Transverse colon (tissue), 4 donors: ENCODE measurements at regions not wholly inside any gene's neighbourhood (a gene's known extent, or its start where the extent isn't known, plus 50 kb on each side); places are given as distances from the start of the nearest gene placed in this dataset.

Source experiments
- DNase-seq: peaks from one replicate; pipeline ENCODE4 v3.0.0-alpha.2; 2019
- H3K27ac ChIP-seq, 4 donors: fragments of 200-600 bp; sonication (generic); 2 replicates each; pipeline ENCODE4 v1.5.1; 2016 to 2018; ENCODE audit warnings: inconsistent platforms in 4 of 4
- H3K27me3 ChIP-seq: fragments of 200-600 bp; sonication (generic); 2 replicates; pipeline ENCODE4 v1.5.1; 2017; ENCODE audit warnings: inconsistent platforms
- H3K36me3 ChIP-seq, 4 donors: fragments of 200-600 bp; sonication (generic); 2 replicates each; pipeline ENCODE4 v1.5.1; 2017 to 2019; ENCODE audit warnings: inconsistent platforms in 4 of 4
- H3K4me1 ChIP-seq, 4 donors: fragments of 200-600 bp; sonication (generic); 2 replicates each; pipeline ENCODE4 v1.5.1; 2017 to 2020; ENCODE audit warnings: inconsistent platforms in 4 of 4
- H3K4me3 ChIP-seq, 4 donors: fragments of 200-600 bp; sonication (generic); 1 replicate in 1 of 4; 2 replicates in 3 of 4; pipeline versions ENCODE4 v1.5.1 to v1.6.1; 2017 to 2019; ENCODE audit warnings: inconsistent platforms in 4 of 4
- H3K9me3 ChIP-seq, 2 donors: fragments of 200-600 bp; sonication (generic); 2 replicates each; pipeline ENCODE4 v1.5.1; 2017 to 2019; ENCODE audit warnings: inconsistent platforms in 2 of 2
- EP300 ChIP-seq: sonication (generic); formaldehyde crosslinking; IDR thresholded peaks from one replicate; pipeline ENCODE4 v1.6.1; 2017; ENCODE audit warnings: antibody characterized with exemption, low read depth
- POLR2A ChIP-seq: fragments of 450-650 bp; IDR thresholded peaks from one replicate; pipeline ENCODE4 v1.6.1; 2016; ENCODE audit warnings: antibody characterized with exemption, mild to moderate bottlenecking, moderate library complexity
- POLR2AphosphoS5 ChIP-seq, 3 donors: sonication (generic); formaldehyde crosslinking; IDR thresholded peaks; one replicate each; pipeline ENCODE4 v1.6.1; 2016; ENCODE audit warnings: antibody characterized with exemption in 3 of 3
- WGBS, 2 donors: methylation state at CpG; one replicate each; pipeline ENCODE4 v1.1.5; 2018; ENCODE audit warnings: low coverage in 1 of 2; 5-methylcytosine and 5-hydroxymethylcytosine counted together
- in situ Hi-C, 4 donors: fragments of 200-750 bp; cut with MboI; loops; one replicate each; pipeline versions ENCODE4 v1.15.0 to v1.15.1; 2017; ENCODE audit warnings: low sequenced_read_pairs in 3 of 4, low pct_ligation_motif_present in 1 of 4, low pct_unique_long_range_greater_than_20kb in 1 of 4
- intact Hi-C: fragments of 100-400 bp; cut with DNase I; formaldehyde crosslinking; loops from one replicate; pipeline ENCODE4 v1.15.1; 2023; ENCODE audit warnings: low total_unique reads
- TF ChIP-seq, protein P1 (sequence below), 5 experiments: fragments of 200-600 bp in 3 of 5; fragments of 450-650 bp in 2 of 5; sonication (generic) in 3 of 5; IDR thresholded peaks; 1 replicate in 2 of 5; 2 replicates in 3 of 5; pipeline ENCODE4 v1.5.1; 2016 to 2017; ENCODE audit warnings: antibody characterized with exemption in 5 of 5, inconsistent platforms in 3 of 5, mild to moderate bottlenecking in 2 of 5, moderate library complexity in 1 of 5

DNA sequence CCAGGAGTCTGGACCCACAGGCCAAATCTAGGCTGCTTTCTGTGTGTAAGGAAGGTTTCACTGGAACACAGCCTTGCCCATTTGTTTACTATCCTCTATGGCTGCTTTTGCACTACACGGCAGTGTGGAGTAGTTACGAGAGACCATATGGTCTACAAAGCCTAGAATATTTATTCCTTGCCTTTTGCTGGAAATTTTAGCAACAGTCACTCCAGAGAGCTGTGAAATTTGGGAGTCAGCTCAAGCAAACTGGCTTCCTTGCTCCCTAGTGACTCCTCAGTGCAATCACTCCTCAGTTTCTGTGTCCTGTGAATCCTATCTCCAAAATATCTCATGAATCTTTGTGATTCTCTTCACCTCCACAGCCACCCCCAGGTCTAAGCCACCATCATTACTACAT is 99.0 kb upstream of the CPEB2 start:
- no peak for DNase-seq
- H3K27me3 ChIP-seq, result no peaks in the 10 kb centered on the region
- H3K4me1 ChIP-seq, result no peaks in the 10 kb centered on the region
- intact Hi-C loops (no loop called here), in situ Hi-C loops (no loop called here)
- no peak overlapping the region for H3K4me3 ChIP-seq
- H3K36me3 ChIP-seq, result no peaks in the 10 kb centered on the region
- no peaks in the 10 kb centered on the region for H3K9me3 ChIP-seq
- H3K27ac ChIP-seq, result no peak overlapping the region
- WGBS, 2 donors, result 93% methylated on average over 2 of the region's 2 CpGs; no CpG with 5 or more reads in 1 of the 2 donors
- TF ChIP-seq POLR2AphosphoS5 (IDR thresholded peaks at IDR 0.05) (no peak), EP300 (no peak), POLR2A (no peak)
- TF ChIP-seq, protein P1, sequence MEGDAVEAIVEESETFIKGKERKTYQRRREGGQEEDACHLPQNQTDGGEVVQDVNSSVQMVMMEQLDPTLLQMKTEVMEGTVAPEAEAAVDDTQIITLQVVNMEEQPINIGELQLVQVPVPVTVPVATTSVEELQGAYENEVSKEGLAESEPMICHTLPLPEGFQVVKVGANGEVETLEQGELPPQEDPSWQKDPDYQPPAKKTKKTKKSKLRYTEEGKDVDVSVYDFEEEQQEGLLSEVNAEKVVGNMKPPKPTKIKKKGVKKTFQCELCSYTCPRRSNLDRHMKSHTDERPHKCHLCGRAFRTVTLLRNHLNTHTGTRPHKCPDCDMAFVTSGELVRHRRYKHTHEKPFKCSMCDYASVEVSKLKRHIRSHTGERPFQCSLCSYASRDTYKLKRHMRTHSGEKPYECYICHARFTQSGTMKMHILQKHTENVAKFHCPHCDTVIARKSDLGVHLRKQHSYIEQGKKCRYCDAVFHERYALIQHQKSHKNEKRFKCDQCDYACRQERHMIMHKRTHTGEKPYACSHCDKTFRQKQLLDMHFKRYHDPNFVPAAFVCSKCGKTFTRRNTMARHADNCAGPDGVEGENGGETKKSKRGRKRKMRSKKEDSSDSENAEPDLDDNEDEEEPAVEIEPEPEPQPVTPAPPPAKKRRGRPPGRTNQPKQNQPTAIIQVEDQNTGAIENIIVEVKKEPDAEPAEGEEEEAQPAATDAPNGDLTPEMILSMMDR (IDR thresholded peaks at IDR 0.05), result no peak

DNA sequence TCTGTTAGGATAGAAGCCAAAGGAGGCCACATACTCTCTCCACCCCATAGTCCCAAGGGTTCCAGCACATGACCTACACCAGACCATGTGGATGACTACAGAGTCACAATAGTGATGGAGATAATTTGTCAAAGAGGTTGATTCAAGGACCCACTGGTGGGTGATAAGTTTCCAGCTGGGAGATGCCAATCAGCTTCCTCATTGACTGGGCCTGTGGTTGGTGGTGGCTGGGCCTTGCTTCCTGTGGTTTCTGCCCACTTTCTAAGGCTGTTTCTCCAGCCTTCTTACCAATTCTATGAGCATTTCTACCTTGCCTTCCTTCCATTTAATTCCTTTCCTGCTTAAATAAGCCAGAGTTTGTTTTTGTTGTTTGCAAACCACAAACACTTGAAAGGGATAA is 95.5 kb upstream of the CPEB2 start:
- Histone ChIP-seq H3K4me1 (no peaks in the 10 kb centered on the region), H3K9me3 (no peaks in the 10 kb centered on the region), H3K36me3 (no peaks in the 10 kb centered on the region), H3K27ac (no peak overlapping the region), H3K27me3 (no peaks in the 10 kb centered on the region), H3K4me3 (no peak overlapping the region)
- no peak for DNase-seq
- no peak for TF ChIP-seq EP300
- no peak for TF ChIP-seq POLR2AphosphoS5 (IDR thresholded peaks at IDR 0.05)
- TF ChIP-seq, protein P1 (IDR thresholded peaks at IDR 0.05), result no peak
- TF ChIP-seq POLR2A, result no peak
- in situ Hi-C loops (no loop called here), intact Hi-C loops (no loop called here)

DNA sequence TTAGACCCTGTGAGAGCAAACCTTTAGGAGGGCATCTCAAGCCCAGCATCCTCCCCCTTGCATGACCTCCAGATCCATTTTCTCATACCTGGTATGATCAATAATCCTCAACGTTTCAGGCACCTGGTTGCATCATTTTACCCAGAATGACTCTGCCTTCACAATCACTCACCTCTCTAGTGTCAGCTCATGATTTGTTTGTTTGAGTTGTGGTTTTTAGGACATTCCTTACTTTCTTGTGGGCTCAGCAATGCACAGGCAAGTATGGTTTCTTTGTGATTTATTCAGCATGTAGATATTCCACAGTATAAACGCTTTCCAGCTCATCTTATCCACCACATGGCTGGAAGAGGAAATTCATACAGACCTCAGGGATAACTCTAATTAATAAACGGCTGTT is 93.6 kb upstream of the CPEB2 start:
- WGBS, 2 donors, result 57 to 61% methylated on average over 3 of the region's 3 CpGs
- DNase-seq, result no peak
- Histone ChIP-seq H3K9me3 (no peaks in the 10 kb centered on the region), H3K27ac (no peak overlapping the region), H3K4me1 (no peaks in the 10 kb centered on the region), H3K36me3 (no peaks in the 10 kb centered on the region), H3K4me3 (no peak overlapping the region), H3K27me3 (no peaks in the 10 kb centered on the region)
- TF ChIP-seq POLR2AphosphoS5 (IDR thresholded peaks at IDR 0.05) (no peak), EP300 (no peak), POLR2A (no peak)
- TF ChIP-seq, protein P1 (IDR thresholded peaks at IDR 0.05), result no peak
- in situ Hi-C loops (no loop called here), intact Hi-C loops (no loop called here)

DNA sequence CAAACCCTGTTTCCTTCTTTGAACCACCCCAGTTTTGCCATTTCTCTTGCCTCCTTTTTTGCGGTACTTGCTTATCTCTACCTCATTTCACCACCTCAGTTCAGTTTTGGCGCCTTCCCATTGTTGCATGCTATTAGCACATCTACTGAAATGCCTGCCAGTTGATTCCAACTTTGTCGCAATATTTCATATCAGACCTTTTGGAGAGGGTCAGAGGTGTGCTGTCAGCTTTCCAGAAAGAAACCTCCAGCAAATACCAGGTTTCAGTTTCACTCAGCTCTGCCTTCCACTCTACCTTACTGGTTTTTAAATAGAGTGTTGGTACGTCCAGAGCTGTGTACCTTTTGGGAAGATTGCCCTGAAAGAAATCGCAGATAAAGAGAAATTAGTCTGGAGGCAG is 91.9 kb upstream of the CPEB2 start:
- no peak overlapping the region for H3K27ac ChIP-seq
- H3K27me3 ChIP-seq, result no peaks in the 10 kb centered on the region
- in situ Hi-C loops, result no loop called here

More for the DNA sequence above, 91.9 kb upstream of the CPEB2 start:
- intact Hi-C loops, result no loop called here
- Histone ChIP-seq H3K36me3 (no peaks in the 10 kb centered on the region), H3K9me3 (no peaks in the 10 kb centered on the region), H3K4me3 (no peak overlapping the region), H3K4me1 (no peaks in the 10 kb centered on the region)
- TF ChIP-seq, protein P1 (IDR thresholded peaks at IDR 0.05), result no peak
- TF ChIP-seq POLR2A (no peak), POLR2AphosphoS5 (IDR thresholded peaks at IDR 0.05) (no peak), EP300 (no peak)
- WGBS, 2 donors, result 68 to 87% methylated on average over 4 to 5 of the region's 5 CpGs
- no peak for DNase-seq
